SU-DHL-6 (cell line): ENCODE measurements at regions not wholly inside any gene's neighbourhood (a gene's known extent, or its start where the extent isn't known, plus 50 kb on each side); places are given as distances from the start of the nearest gene placed in this dataset.

Experiments
- H2AFZ ChIP-seq: fragments of 200-600 bp; sonication (generic); 2 replicates; pipeline ENCODE4 v1.6.1; 2014; ENCODE audit warnings: low read depth, mild to moderate bottlenecking, moderate library complexity, mixed read lengths, antibody characterized with exemption, low read length; ENCODE audit not compliant: severe bottlenecking
- H3F3A ChIP-seq: fragments of 200-600 bp; shearing (Covaris generic); 2 replicates; pipeline ENCODE4 v1.6.0; 2016; ENCODE audit warnings: antibody characterized with exemption, mild to moderate bottlenecking; ENCODE audit not compliant: insufficient read depth
- H3K27ac ChIP-seq: fragments of 200-600 bp; sonication (generic); 2 replicates; pipeline ENCODE4 v1.5.1; 2016; ENCODE audit warnings: low read depth, mild to moderate bottlenecking, low read length, moderate library complexity, mixed read lengths
- H3K27me3 ChIP-seq: fragments of 200-600 bp; sonication (generic), shearing (Covaris generic); 2 replicates; pipeline ENCODE4 v1.6.0; 2014; ENCODE audit warnings: mild to moderate bottlenecking, low read length
- H3K36me3 ChIP-seq: fragments of 200-600 bp; sonication (generic); 2 replicates; pipeline ENCODE4 v1.6.1; 2014; ENCODE audit warnings: mild to moderate bottlenecking, low read length, mixed read lengths
- H3K4me2 ChIP-seq: fragments of 300-600, 200-600 bp; shearing (Covaris generic), sonication (generic); 2 replicates; pipeline ENCODE4 v1.6.0; 2014; ENCODE audit warnings: low read length, low read depth, mild to moderate bottlenecking; ENCODE audit not compliant: poor library complexity, severe bottlenecking
- H3K4me3 ChIP-seq: fragments of 200-600 bp; sonication (generic); 2 replicates; pipeline ENCODE4 v1.5.1; 2014; ENCODE audit warnings: antibody characterized with exemption, low read length, mild to moderate bottlenecking, mixed read lengths; ENCODE audit not compliant: insufficient read depth, poor library complexity, severe bottlenecking
- H3K79me2 ChIP-seq: fragments of 200-600 bp; sonication (generic); 2 replicates; pipeline ENCODE4 v1.6.1; 2014; ENCODE audit warnings: mild to moderate bottlenecking, low read length, moderate library complexity; ENCODE audit not compliant: insufficient read depth
- H3K9ac ChIP-seq: fragments of 200-600 bp; sonication (generic); 2 replicates; pipeline ENCODE4 v1.7.0; 2014; ENCODE audit warnings: mild to moderate bottlenecking, low read length
- H3K9me2 ChIP-seq: fragments of 200-600 bp; sonication (generic); replicated peaks from 2 replicates; pipeline ENCODE4 v1.6.1; 2014; ENCODE audit warnings: low read length; ENCODE audit not compliant: insufficient read depth
- H3K9me3 ChIP-seq: fragments of 200-600 bp; sonication (generic); 2 replicates; pipeline ENCODE4 v1.6.1; 2014; ENCODE audit warnings: low read length, mixed read lengths; ENCODE audit not compliant: insufficient read depth
- H4K20me1 ChIP-seq: fragments of 200-600 bp; sonication (generic); 2 replicates; pipeline ENCODE4 v1.6.1; 2014; ENCODE audit warnings: low read depth, mild to moderate bottlenecking, antibody characterized with exemption, low read length, moderate library complexity, mixed read lengths
- EZH2phosphoT487 ChIP-seq: fragments of 200-600 bp; sonication (generic), shearing (Covaris generic); conservative IDR thresholded peaks from 2 replicates; pipeline ENCODE4 v1.6.1; 2018; ENCODE audit warnings: mild to moderate bottlenecking, antibody characterized with exemption, low read length, moderate library complexity, mixed read lengths
- TF ChIP-seq, protein P1 (sequence below): fragments of 200-600 bp; sonication (generic); IDR thresholded peaks from one replicate; pipeline ENCODE4 v1.5.1; 2017; ENCODE audit warnings: antibody characterized with exemption, mild to moderate bottlenecking, low read length, moderate library complexity; ENCODE audit not compliant: insufficient read depth, poor library complexity, severe bottlenecking

DNA sequence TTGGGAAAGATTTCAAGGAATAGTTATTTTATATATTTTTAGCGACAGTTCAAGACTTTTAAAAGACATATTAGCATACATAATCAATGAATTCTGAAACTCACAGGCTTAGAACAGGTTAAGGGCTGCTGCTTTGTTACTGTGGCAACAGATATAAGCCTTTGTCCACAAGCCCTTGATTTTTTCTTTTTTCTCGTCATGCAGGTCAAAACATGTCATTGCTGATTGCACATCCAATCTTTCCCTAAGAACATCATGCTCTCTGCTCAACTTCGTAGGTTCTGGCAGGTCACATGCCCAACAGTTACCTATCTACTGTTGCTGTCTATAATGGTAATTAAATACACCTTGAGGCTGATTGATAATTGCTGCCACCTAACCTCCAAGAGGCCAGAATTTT, 172.5 kb upstream of the PTPRD start:
- H3K27me3 ChIP-seq, result no peaks in the 10 kb centered on the region
- no peaks in the 10 kb centered on the region for H3K9me2 ChIP-seq
- H3K36me3 ChIP-seq, result no peaks in the 10 kb centered on the region
- no peaks in the 10 kb centered on the region for H4K20me1 ChIP-seq
- no peaks in the 10 kb centered on the region for H3K79me2 ChIP-seq
- H3K9me3 ChIP-seq, result no peaks in the 10 kb centered on the region; the same call in 1 of the 2 replicates
- no peak for TF ChIP-seq EZH2phosphoT487
- TF ChIP-seq, protein P1, sequence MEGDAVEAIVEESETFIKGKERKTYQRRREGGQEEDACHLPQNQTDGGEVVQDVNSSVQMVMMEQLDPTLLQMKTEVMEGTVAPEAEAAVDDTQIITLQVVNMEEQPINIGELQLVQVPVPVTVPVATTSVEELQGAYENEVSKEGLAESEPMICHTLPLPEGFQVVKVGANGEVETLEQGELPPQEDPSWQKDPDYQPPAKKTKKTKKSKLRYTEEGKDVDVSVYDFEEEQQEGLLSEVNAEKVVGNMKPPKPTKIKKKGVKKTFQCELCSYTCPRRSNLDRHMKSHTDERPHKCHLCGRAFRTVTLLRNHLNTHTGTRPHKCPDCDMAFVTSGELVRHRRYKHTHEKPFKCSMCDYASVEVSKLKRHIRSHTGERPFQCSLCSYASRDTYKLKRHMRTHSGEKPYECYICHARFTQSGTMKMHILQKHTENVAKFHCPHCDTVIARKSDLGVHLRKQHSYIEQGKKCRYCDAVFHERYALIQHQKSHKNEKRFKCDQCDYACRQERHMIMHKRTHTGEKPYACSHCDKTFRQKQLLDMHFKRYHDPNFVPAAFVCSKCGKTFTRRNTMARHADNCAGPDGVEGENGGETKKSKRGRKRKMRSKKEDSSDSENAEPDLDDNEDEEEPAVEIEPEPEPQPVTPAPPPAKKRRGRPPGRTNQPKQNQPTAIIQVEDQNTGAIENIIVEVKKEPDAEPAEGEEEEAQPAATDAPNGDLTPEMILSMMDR, result no peak
- H3K4me2 ChIP-seq, result no peak overlapping the region
- H3K9ac ChIP-seq, result no peak overlapping the region
- H2AFZ ChIP-seq, result no peak overlapping the region
- H3K27ac ChIP-seq, result no peak overlapping the region
- H3K4me3 ChIP-seq, result no peak overlapping the region
- no peaks in the 10 kb centered on the region for H3F3A ChIP-seq

DNA sequence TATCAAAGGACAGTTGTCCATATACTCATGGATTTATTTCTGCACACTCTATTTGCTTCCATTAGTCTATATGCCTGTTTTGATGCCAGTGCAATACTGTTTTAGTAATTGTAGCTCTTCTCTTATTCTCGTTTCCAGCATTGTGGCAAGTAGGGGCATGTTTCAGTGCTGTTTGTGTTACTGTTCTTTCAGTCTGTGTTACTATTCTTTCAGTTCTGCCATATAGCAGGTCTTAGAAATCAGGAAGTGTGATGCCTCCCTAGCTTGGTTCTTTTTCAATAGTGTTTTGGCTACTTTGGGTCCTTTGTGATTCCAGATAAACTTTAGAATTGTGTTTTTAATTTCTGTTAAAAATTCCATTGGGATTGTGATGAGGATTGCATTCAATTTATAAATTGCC, 180.5 kb upstream of the PTPRD start:
- Histone ChIP-seq H2AFZ (no peak overlapping the region), H3F3A (no peaks in the 10 kb centered on the region), H4K20me1 (no peaks in the 10 kb centered on the region), H3K9me2 (no peaks in the 10 kb centered on the region), H3K9me3 (peaks cover 4% of the 10 kb centered on the region; the same call in 1 of the 2 replicates), H3K4me2 (no peak overlapping the region), H3K36me3 (no peaks in the 10 kb centered on the region), H3K79me2 (no peaks in the 10 kb centered on the region), H3K27ac (no peak overlapping the region), H3K27me3 (no peaks in the 10 kb centered on the region), H3K9ac (no peak overlapping the region), H3K4me3 (no peak overlapping the region)
- no peak for TF ChIP-seq EZH2phosphoT487
- TF ChIP-seq, protein P1, result no peak

DNA sequence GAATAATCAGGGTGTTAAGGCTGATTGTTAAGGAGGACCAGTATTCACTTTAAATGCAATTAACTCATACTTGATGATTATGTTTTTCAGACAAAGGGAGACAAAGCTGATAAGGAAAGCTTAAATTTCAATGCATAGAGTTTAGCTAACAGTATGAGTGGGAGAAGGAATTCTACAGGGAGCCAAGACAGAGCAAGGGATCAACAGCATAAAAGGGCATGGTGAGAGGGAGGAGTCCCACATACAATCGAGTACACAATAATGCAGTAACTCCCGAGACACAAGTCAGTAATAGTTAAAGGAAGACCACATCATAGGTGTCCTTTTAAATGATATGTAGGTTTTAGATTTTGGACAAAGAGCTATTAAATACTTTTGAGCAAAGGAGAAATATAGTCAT, 191.7 kb upstream of the PTPRD start:
- Histone ChIP-seq H3K36me3 (no peaks in the 10 kb centered on the region), H3F3A (no peaks in the 10 kb centered on the region), H3K27ac (no peak overlapping the region), H3K9me3 (no peaks in the 10 kb centered on the region), H3K79me2 (no peaks in the 10 kb centered on the region), H3K9ac (no peak overlapping the region), H3K4me2 (no peak overlapping the region), H3K4me3 (no peak overlapping the region), H4K20me1 (no peaks in the 10 kb centered on the region), H3K27me3 (no peaks in the 10 kb centered on the region), H3K9me2 (no peaks in the 10 kb centered on the region), H2AFZ (no peak overlapping the region)
- no peak for TF ChIP-seq EZH2phosphoT487
- TF ChIP-seq, protein P1, result no peak

- Histone ChIP-seq H3K27ac (no peak overlapping the region), H3K4me3 (no peak overlapping the region), H3K9ac (no peak overlapping the region), H3F3A (no peaks in the 10 kb centered on the region), H3K27me3 (no peaks in the 10 kb centered on the region), H3K4me2 (no peak overlapping the region), H3K9me3 (no peaks in the 10 kb centered on the region), H3K79me2 (no peaks in the 10 kb centered on the region), H3K9me2 (no peaks in the 10 kb centered on the region), H2AFZ (no peak overlapping the region), H4K20me1 (no peaks in the 10 kb centered on the region), H3K36me3 (no peaks in the 10 kb centered on the region)
- TF ChIP-seq, protein P1, result no peak
- no peak for TF ChIP-seq EZH2phosphoT487
Observed at GRCh38 chr9:10806868-10807267, 194.1 kb upstream of the PTPRD start.
